GM12878 (cell line): ENCODE measurements at regions not wholly inside any gene's neighbourhood (a gene's known extent, or its start where the extent isn't known, plus 50 kb on each side); places are given as distances from the start of the nearest gene placed in this dataset.

ENCODE experiments used
- ATAC-seq: fragments of 200-7000 bp; cut with Tn5 transposase; 3 replicates; pipeline ENCODE4 v1.9.1; 2020; ENCODE audit warnings: mild to moderate bottlenecking, moderate library complexity
- BruUV-seq: library from RNA; stranded (reverse); fragments of 400-500 nt; replicated peaks from 2 replicates; lab custom pipeline; 2021; lab: Mats Ljungman, UMichigan
- CTCF ChIA-PET: fragments of 300-600 bp; sonication (Branson Sonifier 250); formaldehyde crosslinking; extraction: SDS; loops from one replicate; lab custom pipeline; 2021; ENCODE audit warnings: inconsistent platforms; lab: Yijun Ruan, JAX
- POLR2A ChIA-PET: fragments of 350-600 bp; formaldehyde crosslinking; extraction: SDS; loops from one replicate; lab custom pipeline; 2021; ENCODE audit warnings: inconsistent platforms; lab: Charles Lee
- RAD21 ChIA-PET: fragments of 300-600 bp; sonication (Branson Sonifier 250); formaldehyde crosslinking; loops from one replicate; lab custom pipeline; 2023; ENCODE audit warnings: antibody characterized with exemption; ENCODE audit not compliant: unreplicated experiment; lab: Charles Lee
- SMC1A ChIA-PET: fragments of 300-600 bp; sonication (Branson Sonifier 250); formaldehyde crosslinking; loops from one replicate; lab custom pipeline; 2023; ENCODE audit not compliant: unreplicated experiment, uncharacterized antibody; lab: Charles Lee
- DNase-seq: peaks from one replicate; pipeline ENCODE4 v3.0.0-alpha.2; 2011; ENCODE audit warnings: low read depth, low spot score
- FAIRE-seq: peaks from 3 replicates; lab custom pipeline; 2011; peaks lifted over from hg19 to GRCh38; lab: Jason Lieb, UNC
- H2AFZ ChIP-seq: 2 replicates; pipeline ENCODE4 v1.6.0; 2011; ENCODE audit warnings: low read depth, low read length, control low read depth; ENCODE audit not compliant: control insufficient read depth
- H3K27ac ChIP-seq: 2 replicates; pipeline ENCODE4 v1.5.1; 2011; ENCODE audit warnings: control low read depth; ENCODE audit not compliant: control insufficient read depth, insufficient read depth
- H3K27me3 ChIP-seq, 2 experiments: replicated peaks in 1 of 2; 2 replicates each; pipeline versions ENCODE4 v1.6.0 to v1.6.1; 2011; ENCODE audit warnings: low read length in 1 of 2; ENCODE audit not compliant: control insufficient read depth in 2 of 2, insufficient read depth in 2 of 2
- H3K36me3 ChIP-seq, 2 experiments: 2 replicates each; pipeline ENCODE4 v1.5.1; 2011; ENCODE audit warnings: low read length in 1 of 2; ENCODE audit not compliant: control insufficient read depth in 2 of 2, insufficient read depth in 2 of 2
- H3K4me1 ChIP-seq: 2 replicates; pipeline ENCODE4 v1.6.1; 2011; ENCODE audit warnings: mild to moderate bottlenecking, low read length, moderate library complexity, mixed read lengths; ENCODE audit not compliant: control insufficient read depth, insufficient read depth
- H3K4me2 ChIP-seq: 2 replicates; pipeline ENCODE4 v1.6.0; 2011; ENCODE audit warnings: control low read depth; ENCODE audit not compliant: control insufficient read depth, insufficient read depth
- H3K4me3 ChIP-seq: fragments of 200-600 bp; sonication (generic); 2 replicates; pipeline ENCODE4 v1.5.1; 2016
- H3K79me2 ChIP-seq: 2 replicates; pipeline ENCODE4 v1.6.0; 2011; ENCODE audit warnings: low read length; ENCODE audit not compliant: control insufficient read depth, insufficient read depth
- H3K9ac ChIP-seq: 2 replicates; pipeline ENCODE4 v1.8.0; 2011; ENCODE audit warnings: low read length, control low read depth, mixed read lengths; ENCODE audit not compliant: control insufficient read depth, insufficient read depth
- H3K9me3 ChIP-seq: replicated peaks from 3 replicates; pipeline ENCODE4 v1.5.1; 2011; ENCODE audit warnings: mild to moderate bottlenecking, low read length; ENCODE audit not compliant: control insufficient read depth, insufficient read depth
- H4K20me1 ChIP-seq: 2 replicates; pipeline ENCODE4 v1.6.0; 2011; ENCODE audit not compliant: control insufficient read depth, insufficient read depth
- IRF3 ChIP-seq: fragments of 450-650 bp; IDR thresholded peaks from 2 replicates; pipeline ENCODE4 v1.6.1; 2014; ENCODE audit warnings: mild to moderate bottlenecking
- NKRF ChIP-seq: fragments of 450-650 bp; conservative IDR thresholded peaks from 2 replicates; pipeline ENCODE4 v1.6.1; 2017; ENCODE audit warnings: mild to moderate bottlenecking, moderate library complexity
- POU2F2 ChIP-seq: IDR thresholded peaks from 3 replicates; pipeline ENCODE4 v1.6.1; 2011; ENCODE audit warnings: low read depth, mild to moderate bottlenecking, low read length, borderline replicate concordance
- SMAD1 ChIP-seq: fragments of 450-650 bp; IDR thresholded peaks from 2 replicates; pipeline ENCODE4 v1.6.1; 2018; ENCODE audit warnings: mild to moderate bottlenecking, low read depth; ENCODE audit not compliant: partially characterized antibody
- ZBTB33 ChIP-seq: fragments of 450-650 bp; IDR thresholded peaks from 2 replicates; pipeline ENCODE4 v1.6.1; 2017; ENCODE audit warnings: mild to moderate bottlenecking
- WGBS: methylation state at CpG from one replicate; pipeline ENCODE4 v1.1.6; 2016; ENCODE audit warnings: low lambda C conversion rate; ENCODE audit not compliant: insufficient replicate concordance, insufficient coverage; ENCODE audit errors: missing lambda C conversion rate; 5-methylcytosine and 5-hydroxymethylcytosine counted together
- in situ Hi-C: fragments of 300-500 bp; cut with MboI; formaldehyde crosslinking; loops from 9 replicates; pipeline ENCODE4 v1.14.3; 2018; ENCODE audit warnings: mixed read lengths
- intact Hi-C: fragments of 100-400 bp; cut with micrococcal nuclease; formaldehyde crosslinking; loops from one replicate; pipeline ENCODE4 v1.14.2; 2022; ENCODE audit not compliant: unreplicated experiment

- Histone ChIP-seq H3K79me2 (no peaks in the 10 kb centered on the region), H4K20me1 (no peaks in the 10 kb centered on the region), H3K27me3 (no peaks in the 10 kb centered on the region; a peak in 1 of 4 replicates), H3K9me3 (no peaks in the 10 kb centered on the region), H2AFZ (no peak overlapping the region), H3K4me1 (no peaks in the 10 kb centered on the region), H3K4me2 (no peak overlapping the region), H3K4me3 (no peak overlapping the region), H3K9ac (no peak overlapping the region), H3K27ac (no peak overlapping the region), H3K36me3 (no peaks in the 10 kb centered on the region)
- ChIA-PET SMC1A (no interaction called here), POLR2A (no interaction called here), RAD21 (no interaction called here), CTCF (no interaction called here)
- BruUV-seq, result no TSS peak
- no peak for FAIRE-seq
- no peak for ATAC-seq
- DNase-seq, result no peak
- in situ Hi-C loops, result no loop called here
- TF ChIP-seq NKRF (no peak), IRF3 (no peak), SMAD1 (no peak), POU2F2 (no peak), ZBTB33 (no peak)
- 44% methylated on average over 2 of the region's 2 CpGs for WGBS
- intact Hi-C loops, result no loop called here
Measured at GRCh38 chr2:235194351-235194750, 242.5 kb downstream of the SH3BP4 start.
